ENCODE measurements at regions not wholly inside any gene's neighbourhood (a gene's known extent, or its start where the extent isn't known, plus 50 kb on each side); places are given as distances from the start of the nearest gene placed in this dataset.

DNA sequence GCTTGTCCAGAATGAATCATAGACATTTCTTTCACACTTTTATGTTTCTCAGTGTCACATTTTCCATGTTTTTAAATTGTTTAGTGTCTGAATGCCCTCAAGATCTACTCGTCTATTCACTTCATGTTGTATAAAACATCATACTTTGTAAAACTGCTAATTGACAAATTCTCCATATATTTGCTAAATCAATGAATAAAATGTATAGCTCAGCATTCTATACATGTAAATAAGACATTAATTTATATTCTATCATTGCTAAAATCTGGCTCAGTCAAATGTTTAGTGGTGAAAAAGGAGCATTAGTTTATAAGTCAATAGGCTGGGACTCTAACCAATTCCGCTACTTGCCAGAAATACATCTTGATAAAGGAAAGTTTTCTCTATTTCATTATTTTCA is 379.6 kb downstream of the NAF1 start:
- no peak overlapping the region for H3K4me3 Mint-ChIP-seq
- H3K27ac Mint-ChIP-seq, result no peak overlapping the region
- ChIA-PET CTCF (no interaction called here), POLR2A (no interaction called here)
- ATAC-seq, result no peak
- no peaks in the 10 kb centered on the region for H3K36me3 Mint-ChIP-seq (ENCODE audit: low read depth)
- no peaks in the 10 kb centered on the region for H3K9me3 Mint-ChIP-seq
- no peaks in the 10 kb centered on the region for H3K4me1 Mint-ChIP-seq (ENCODE audit: low read depth)
- no peak for DNase-seq
- TF ChIP-seq CTCF (IDR thresholded peaks at IDR 0.05), result no peak
- no peaks in the 10 kb centered on the region for H3K27me3 Mint-ChIP-seq
- intact Hi-C loops (cut with micrococcal nuclease), result no loop called here

DNA sequence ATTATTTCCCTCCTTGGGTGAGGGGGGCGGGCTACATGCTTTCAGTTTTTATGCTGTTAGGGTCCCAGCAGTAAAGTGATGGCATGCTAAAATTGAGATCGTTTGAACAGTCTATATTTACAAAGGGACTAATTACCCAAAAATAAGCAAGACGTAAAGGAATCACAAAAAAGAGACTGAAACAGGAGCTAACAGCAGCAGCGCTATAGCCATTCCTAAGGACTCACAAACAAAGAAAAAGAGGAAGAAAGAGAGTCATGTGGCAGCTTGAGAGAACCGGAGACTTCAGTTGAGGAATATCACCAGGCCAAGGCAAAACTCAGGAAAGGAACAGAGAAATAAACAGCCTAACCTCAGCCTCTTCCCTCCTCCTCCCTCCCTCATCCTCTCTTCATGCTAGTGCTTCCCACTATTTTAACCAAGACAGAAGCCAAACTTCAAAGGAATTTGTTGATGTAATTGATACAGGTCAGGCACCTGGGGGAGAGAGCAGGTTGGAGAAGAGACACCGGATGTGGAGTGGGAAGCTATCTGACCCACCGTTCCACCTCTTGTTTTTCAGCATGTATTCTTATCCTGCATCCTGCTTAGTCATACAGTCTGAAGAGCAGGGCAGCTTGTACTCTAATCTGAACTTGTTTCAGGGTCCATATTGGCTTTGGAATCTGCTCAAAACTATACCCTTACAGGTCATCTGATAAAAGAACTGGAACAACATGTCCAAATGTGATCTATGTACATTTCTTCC is 383.7 kb downstream of the NAF1 start:
- H3K36me3 Mint-ChIP-seq (ENCODE audit: low read depth), result no peaks in the 10 kb centered on the region
- no peak overlapping the region for H3K4me3 Mint-ChIP-seq
- ATAC-seq (no peak), DNase-seq (no peak)
- intact Hi-C loops (cut with micrococcal nuclease), result no loop called here
- H3K27me3 Mint-ChIP-seq, result no peaks in the 10 kb centered on the region
- TF ChIP-seq CTCF (IDR thresholded peaks at IDR 0.05), result no peak
- no peaks in the 10 kb centered on the region for H3K4me1 Mint-ChIP-seq (ENCODE audit: low read depth)
- no peak overlapping the region for H3K27ac Mint-ChIP-seq
- no peaks in the 10 kb centered on the region for H3K9me3 Mint-ChIP-seq
- ChIA-PET CTCF (no interaction called here), POLR2A (no interaction called here)

DNA sequence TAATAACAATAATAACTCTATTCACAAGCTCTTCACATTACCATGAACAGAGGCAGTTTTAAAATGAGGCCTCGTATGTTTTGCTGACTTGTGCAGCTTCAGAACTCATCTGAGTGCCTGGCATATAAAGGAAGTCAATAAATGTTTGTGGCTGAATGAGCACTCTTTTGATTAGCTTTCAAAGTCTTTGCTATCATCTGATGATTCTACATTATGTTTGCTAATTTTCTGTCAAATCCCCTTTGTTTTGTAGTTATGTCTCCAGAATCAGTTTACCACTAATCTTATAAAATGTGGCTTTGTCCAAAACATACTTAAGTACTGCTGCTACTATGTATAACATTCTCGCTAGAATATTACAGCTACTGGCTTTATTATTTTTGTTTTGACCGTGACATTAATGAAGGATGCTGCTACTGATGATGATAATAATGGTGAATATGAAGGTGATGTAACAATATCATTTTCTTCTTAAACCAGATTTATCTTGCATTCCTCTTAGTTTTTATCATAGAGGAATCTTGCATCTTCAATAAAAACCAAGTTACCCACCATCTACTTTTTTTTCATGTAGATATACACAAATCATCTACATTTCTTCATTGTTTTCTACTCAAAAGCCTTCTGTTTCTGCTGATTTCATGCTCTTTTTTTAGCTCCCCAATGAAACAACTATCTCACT is 384.5 kb downstream of the NAF1 start:
- intact Hi-C loops (cut with micrococcal nuclease), result no loop called here
- H3K27me3 Mint-ChIP-seq, result no peaks in the 10 kb centered on the region
- DNase-seq (no peak), ATAC-seq (no peak)
- no peak for TF ChIP-seq CTCF (IDR thresholded peaks at IDR 0.05)
- no peaks in the 10 kb centered on the region for H3K4me1 Mint-ChIP-seq (ENCODE audit: low read depth)
- H3K4me3 Mint-ChIP-seq, result no peak overlapping the region
- H3K36me3 Mint-ChIP-seq (ENCODE audit: low read depth), result no peaks in the 10 kb centered on the region
- H3K9me3 Mint-ChIP-seq, result no peaks in the 10 kb centered on the region
- no peak overlapping the region for H3K27ac Mint-ChIP-seq
- ChIA-PET CTCF (no interaction called here), POLR2A (no interaction called here)

GRCh38 chr4:162770761-162771490 is 395.8 kb downstream of the NAF1 start:
- intact Hi-C loops (cut with micrococcal nuclease), result no loop called here
- TF ChIP-seq CTCF (IDR thresholded peaks at IDR 0.05), result no peak
- H3K4me3 Mint-ChIP-seq, result no peak overlapping the region
- no peaks in the 10 kb centered on the region for H3K36me3 Mint-ChIP-seq (ENCODE audit: low read depth)
- no peak for DNase-seq
- no peak for ATAC-seq
- POLR2A ChIA-PET, result no interaction called here
- H3K27me3 Mint-ChIP-seq, result no peaks in the 10 kb centered on the region
- no peak overlapping the region for H3K27ac Mint-ChIP-seq
- no peaks in the 10 kb centered on the region for H3K4me1 Mint-ChIP-seq (ENCODE audit: low read depth)
- H3K9me3 Mint-ChIP-seq, result no peaks in the 10 kb centered on the region
- CTCF ChIA-PET, result no interaction called here

GRCh38 chr4:162767083-162767482 is 399.6 kb downstream of the NAF1 start:
- ATAC-seq (no peak), DNase-seq (no peak)
- Mint-ChIP-seq H3K9me3 (no peaks in the 10 kb centered on the region), H3K4me1 (ENCODE audit: low read depth) (no peaks in the 10 kb centered on the region), H3K27ac (no peak overlapping the region), H3K36me3 (ENCODE audit: low read depth) (no peaks in the 10 kb centered on the region), H3K27me3 (no peaks in the 10 kb centered on the region), H3K4me3 (no peak overlapping the region)
- ChIA-PET POLR2A (no interaction called here), CTCF (no interaction called here)
- intact Hi-C loops (cut with micrococcal nuclease), result no loop called here
- no peak for TF ChIP-seq CTCF (IDR thresholded peaks at IDR 0.05)

Data from activated CD8-positive, alpha-beta T cell treated with anti-CD3 and anti-CD28 coated beads for 36 hours (primary cell).